ENCODE measurements at regions not wholly inside any gene's neighbourhood (a gene's known extent, or its start where the extent isn't known, plus 50 kb on each side); places are given as distances from the start of the nearest gene placed in this dataset.
"Not testable (repeated sequence)": the region's sequence is repeated elsewhere in the genome, so short reads cannot be mapped to it uniquely, and the experiment has no call there.

GRCh38 chr16:64718486-64718885 is 403.4 kb downstream of the CDH11 start:
- no peak for DNase-seq

DNA sequence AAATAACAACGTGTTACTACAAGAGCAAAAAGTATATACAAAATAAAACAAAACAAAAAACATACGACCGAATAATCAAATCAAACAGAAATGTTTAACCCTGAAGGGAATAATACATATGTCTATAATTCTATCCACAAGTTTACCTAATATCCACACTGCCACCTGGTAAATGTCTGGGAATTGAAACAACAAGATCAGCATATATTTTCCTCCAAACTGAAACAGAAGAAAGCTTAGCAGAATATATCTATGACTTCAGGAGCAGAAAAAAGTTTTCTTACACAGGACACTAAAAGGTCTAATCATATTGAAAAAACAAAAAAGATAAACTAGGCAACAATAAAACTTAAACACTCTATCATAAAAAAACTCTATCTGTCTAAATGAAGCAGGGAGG is 404.0 kb downstream of the CDH11 start:
- no peak for DNase-seq

GRCh38 chr16:64715624-64716023 is 406.2 kb downstream of the CDH11 start:
- no peak for DNase-seq

- DNase-seq = no peak
Observed at GRCh38 chr16:64712026-64712425, 409.8 kb downstream of the CDH11 start.

DNA sequence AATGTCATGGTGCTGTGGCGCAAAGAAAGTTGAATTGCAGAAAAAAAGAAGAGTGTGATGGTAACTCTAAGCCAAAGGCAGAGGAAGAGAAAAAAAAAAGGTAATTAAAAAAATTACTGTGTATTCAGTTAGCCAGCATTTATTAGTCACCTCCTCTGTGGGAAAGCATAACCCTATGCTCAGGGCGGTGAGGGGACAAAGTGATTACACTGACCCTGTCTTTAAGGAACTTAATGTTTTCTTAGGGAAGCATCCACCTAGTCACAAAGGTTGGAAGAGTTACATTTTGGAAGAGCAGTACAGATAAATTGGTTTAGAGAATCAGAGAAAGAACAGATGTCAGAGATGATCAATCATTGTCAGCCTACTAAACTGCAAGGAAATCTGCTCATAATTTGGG is 410.3 kb downstream of the CDH11 start:
- DNase-seq = no peak

DNA sequence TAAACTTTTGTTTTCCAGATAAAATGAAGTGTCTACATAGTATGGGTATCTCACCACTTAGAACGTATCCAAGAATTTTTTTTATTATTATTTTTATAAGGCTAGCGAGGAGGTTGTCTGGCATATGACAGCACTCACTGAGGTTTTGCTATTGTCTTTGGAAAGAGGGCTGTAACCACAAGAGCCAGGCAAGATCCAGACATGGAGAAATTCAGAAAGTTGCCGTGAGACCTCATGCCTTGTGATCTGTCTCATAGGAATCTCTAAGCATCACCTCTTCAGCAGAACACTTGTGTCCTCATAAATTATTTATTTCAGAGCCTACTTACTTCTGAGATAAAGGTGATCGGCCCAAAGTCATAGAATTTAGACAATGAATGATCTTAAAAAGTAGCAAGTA is 410.8 kb downstream of the CDH11 start:
- DNase-seq = no peak

DNA sequence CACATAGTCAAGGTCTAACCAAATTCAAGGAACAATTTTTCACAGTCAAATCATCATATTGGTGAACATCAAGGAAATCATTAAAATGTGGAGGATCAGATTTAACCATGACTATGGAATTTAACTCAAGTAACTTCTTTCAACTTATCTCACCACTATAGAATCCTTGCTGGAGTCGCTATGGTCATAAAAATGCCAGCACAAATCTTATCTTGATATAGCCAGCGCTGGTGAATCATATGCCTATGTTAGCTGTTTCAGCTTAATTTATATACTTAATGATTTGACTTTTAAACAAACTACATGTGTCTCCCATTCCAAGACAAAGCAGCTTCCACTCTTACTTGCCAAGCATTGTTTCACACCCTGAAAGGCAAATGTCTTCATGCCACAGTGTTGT is 416.4 kb downstream of the CDH11 start:
- no peak for DNase-seq

DNA sequence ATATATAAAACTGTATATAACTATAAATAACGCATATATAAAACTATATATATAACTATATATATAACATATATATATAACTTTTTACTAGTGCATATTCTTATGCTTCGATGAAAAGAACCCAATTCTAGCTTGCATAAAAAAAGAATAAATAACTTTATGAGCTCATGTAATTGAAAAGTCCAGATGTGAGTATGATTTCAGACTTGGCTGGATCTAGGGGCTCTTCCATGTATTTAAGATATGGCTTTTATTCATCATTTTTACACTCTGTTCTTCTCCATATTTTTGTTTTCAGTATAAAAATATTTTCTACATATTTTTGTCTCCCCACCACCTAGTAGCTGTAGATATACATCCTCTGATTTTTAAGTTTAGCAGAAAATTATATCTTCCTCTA is 417.5 kb downstream of the CDH11 start:
- DNase-seq = no peak

- no peak for DNase-seq
Observed at GRCh38 chr16:64702415-64702814, 419.4 kb downstream of the CDH11 start.

- no peak for DNase-seq
Observed at GRCh38 chr16:64700628-64701027, 421.2 kb downstream of the CDH11 start.

DNA sequence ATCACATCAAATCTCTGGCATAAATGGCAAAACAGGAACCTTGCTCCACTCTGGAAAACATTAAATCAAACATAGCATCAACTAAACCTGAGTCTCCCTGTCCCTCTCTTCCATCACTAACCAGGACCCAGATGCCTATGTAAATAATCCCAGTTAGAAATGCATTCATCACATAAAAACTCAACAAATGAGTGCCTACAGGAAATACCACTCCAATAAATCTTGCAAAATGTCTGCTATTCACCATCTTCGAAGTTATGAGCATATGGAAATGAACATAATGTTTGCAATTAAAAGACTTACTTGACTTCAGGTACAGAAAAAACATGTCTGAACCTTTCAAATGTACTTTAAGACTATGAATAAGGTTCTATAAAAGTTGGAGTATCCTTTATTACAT is 425.0 kb downstream of the CDH11 start:
- no peak for DNase-seq

GRCh38 chr16:64695684-64696083 is 426.2 kb downstream of the CDH11 start:
- no peak for DNase-seq

DNA sequence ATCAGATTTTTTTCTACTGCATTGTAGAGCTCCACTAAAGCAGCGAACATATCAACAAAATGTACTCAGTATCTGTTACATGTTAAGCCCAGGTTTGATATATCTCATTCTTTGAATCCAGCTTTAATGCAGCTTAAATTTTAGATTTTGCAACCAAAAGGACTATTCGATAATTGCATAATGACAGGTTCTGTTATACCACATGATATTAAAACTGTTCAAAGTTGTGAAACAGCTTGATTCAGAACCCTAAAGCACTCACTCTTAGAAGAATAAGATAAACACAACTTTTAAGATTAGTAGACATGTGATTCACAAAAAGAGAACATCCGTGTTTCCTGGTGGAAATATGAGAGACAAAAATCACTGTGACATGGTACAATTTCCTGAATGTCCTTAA is 427.9 kb downstream of the CDH11 start:
- DNase-seq = no peak

DNA sequence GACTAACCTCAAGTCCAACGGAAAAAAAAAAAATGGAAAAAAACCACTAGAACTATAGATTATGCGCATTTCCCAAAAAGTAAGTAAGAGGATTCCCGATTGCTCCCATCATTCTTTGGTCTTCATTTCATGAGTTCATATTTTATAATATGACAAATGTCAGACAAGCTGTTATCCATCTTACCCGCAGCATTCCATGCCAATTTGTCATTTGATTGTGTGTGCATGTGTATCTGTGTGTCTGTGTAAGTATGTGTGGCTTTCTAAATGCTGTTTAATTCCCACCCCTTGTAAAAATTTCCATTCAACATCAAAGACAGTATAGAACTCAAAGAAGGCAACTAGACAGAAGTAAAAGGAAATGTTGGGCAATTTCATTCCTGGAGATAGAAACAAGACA is 434.1 kb downstream of the CDH11 start:
- no peak for DNase-seq

GRCh38 chr16:64687123-64687522 is 434.7 kb downstream of the CDH11 start:
- DNase-seq = no peak

DNA sequence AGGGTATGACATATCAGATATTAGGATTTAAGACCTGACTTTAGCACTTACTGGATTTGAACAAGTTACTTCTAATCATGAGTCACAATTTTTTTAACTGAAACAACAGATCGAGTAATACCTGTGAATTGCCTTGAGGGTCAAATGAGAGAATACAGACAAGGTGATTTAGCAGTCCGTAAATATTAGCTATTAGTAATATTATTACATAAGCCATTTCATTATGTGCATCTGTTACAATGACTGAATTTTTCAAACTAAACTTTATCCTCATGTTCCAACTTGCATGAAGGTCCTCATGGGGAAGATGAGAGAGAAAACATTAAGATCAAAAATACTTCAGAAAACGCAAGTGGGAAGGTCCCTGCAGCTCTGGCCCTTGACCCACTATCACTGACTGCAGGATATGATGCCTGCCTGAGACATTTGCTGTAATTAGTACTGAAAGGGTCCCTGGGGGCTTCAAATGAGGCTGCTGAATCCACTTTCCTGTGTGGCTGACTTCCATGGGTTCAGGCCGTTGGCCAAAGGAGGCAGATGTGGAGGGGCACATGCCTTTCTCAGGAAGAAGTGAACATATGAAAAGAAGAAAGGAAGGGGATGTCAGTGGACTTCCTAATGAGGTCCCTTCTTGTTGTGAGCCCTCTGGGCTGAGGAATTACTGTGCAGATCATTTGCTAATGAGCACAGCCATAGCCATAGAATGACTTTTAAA is 441.7 kb downstream of the CDH11 start:
- DNase-seq = no peak

GRCh38 chr16:64669573-64669972 is 452.3 kb downstream of the CDH11 start:
- no peak for DNase-seq

DNA sequence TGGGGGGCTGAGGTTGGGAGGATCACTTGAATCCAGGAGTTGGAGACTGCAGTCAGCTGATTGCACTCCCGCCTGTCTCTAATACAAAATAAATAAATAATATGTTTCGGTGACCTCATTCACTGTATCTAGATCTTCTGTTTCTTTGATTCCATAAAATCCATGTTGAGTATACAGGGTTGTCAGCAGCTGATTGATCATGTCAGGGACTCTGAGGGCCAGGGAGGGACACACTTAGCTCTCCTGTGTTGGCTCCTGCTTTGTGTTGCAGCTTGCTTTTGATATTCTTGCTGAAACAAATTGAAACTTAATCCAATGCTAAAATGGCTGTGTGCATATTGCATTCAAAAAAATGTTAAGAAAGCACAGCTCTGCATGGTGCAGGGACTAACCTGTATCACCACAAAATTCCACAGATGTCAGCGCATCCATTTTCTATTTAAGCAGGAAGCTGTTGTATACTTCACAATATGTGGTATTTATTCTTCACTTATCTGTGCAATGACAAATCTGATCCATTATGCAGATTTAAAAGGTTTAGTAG is 454.5 kb downstream of the CDH11 start:
- DNase-seq = no peak

DNA sequence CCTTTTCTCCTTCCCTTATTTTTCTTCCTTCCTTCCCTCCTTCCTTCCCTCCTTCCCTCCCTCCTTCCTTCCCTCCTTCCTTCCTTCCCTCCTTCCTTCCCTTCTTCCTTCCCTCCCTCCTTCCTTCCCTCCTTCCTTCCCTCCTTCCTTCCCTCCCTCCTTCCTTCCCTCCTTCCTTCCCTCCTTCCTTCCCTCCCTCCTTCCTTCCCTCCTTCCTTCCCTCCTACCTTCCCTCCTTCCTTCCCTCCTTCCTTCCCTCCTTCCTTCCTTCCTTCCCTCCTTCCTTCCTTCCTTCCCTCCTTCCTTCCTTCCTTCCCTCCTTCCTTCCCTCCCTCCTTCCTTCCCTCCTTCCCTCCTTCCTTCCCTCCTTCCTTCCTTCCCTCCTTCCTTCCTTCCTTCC is 459.6 kb downstream of the CDH11 start:
- not testable (repeated sequence) for DNase-seq

DNA sequence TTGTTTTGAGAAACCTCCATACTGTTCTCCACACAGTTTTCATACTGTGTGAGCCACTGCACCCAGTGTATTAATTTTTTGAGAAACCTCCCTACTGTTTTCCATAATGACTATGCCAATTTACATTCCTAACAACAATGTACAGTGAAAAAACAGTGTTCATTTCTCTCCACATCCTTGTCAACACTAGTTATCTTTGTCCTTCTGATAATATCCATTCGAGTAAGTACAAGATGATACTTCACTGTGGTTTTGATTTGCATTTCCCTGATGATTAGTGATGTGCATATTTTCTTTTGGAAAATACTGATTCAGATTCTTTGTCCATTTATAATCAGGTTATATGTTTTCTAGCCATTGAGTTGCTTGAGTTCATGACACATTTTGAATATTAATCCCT is 462.0 kb downstream of the CDH11 start:
- no peak for DNase-seq

DNA sequence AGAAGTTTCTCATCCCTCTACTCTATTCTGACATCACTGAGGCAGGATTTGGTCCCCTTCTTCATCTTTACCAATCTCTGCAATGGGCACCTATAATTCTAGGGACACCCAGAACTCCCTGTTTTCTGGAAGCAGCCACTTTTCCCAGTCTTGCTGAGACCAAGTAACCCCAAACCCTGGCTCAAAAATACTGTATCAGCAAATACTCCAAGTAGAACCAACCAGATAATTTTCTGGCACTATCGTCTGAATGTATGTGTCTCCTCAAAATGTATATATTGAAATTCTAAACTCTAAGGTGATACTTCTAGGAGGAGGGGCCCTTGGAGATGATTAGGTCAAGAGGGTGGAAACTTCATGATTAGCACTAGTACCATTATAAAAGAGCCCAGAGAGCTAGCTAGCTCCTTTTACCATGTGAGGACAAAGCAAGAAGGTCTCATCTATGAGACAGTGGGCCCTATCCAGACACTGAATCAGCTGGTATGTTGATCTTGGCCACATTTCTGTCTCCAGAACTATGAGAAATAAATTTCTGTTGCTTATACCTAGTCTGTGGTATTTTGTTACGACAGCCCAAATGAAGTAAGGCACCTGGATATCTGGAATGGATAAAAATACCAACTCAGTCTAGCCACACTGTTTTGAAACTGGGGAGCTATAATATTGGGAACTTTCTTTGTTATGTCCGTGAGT is 464.4 kb downstream of the CDH11 start:
- no peak for DNase-seq

- DNase-seq = no peak
Observed at GRCh38 chr16:64656471-64656870, 465.4 kb downstream of the CDH11 start.

DNA sequence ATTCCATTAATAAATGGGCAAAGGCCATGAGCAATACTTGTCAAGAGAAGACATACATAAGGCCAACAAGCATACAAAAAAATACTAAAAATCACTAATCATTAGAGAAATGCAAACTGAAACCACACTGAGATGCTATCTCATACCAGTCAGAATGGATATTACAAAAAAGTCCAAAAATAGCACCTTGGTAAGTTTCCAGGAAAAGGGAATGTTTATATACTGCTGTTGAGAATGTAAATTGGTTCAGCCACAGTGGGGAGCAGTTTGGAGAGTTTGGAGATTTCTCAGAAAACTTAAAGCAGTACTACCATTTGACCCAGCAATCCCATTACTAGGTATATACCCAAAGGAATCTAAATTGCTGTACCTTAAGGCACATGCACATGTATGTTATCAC is 467.7 kb downstream of the CDH11 start:
- DNase-seq = no peak

GRCh38 chr16:64648282-64648681 is 473.6 kb downstream of the CDH11 start:
- DNase-seq = no peak

- no peak for DNase-seq
Observed at GRCh38 chr16:64641343-64641742, 480.5 kb downstream of the CDH11 start.

All from NCI-H1930 (cell line).